WERI-Rb-1 (cell line): ENCODE measurements at regions not wholly inside any gene's neighbourhood (a gene's known extent, or its start where the extent isn't known, plus 50 kb on each side); places are given as distances from the start of the nearest gene placed in this dataset.

Experiments used
- DNase-seq: peaks from one replicate; pipeline ENCODE4 v3.0.0-alpha.2; 2020
- H3K27ac ChIP-seq: fragments of 250-450 bp; sonication (Bioruptor Pico); 2 replicates; pipeline ENCODE4 v1.5.1; 2020; ENCODE audit warnings: mild to moderate bottlenecking, moderate library complexity
- H3K27me3 ChIP-seq: fragments of 250-450 bp; sonication (Bioruptor Pico); 2 replicates; pipeline ENCODE4 v1.5.1; 2021; ENCODE audit warnings: mild to moderate bottlenecking, low read depth, moderate library complexity; ENCODE audit not compliant: insufficient read depth, severe bottlenecking
- H3K36me3 ChIP-seq: fragments of 250-450 bp; sonication (Bioruptor Pico); 2 replicates; pipeline ENCODE4 v1.5.1; 2020; ENCODE audit warnings: mild to moderate bottlenecking, moderate library complexity
- H3K4me3 ChIP-seq: 2 replicates; pipeline ENCODE4 v1.5.1; 2011; ENCODE audit warnings: low read depth, mild to moderate bottlenecking, control low read depth, low read length
- H3K9me3 ChIP-seq: fragments of 250-450 bp; sonication (Bioruptor Pico); 2 replicates; pipeline ENCODE4 v1.5.1; 2021; ENCODE audit warnings: mild to moderate bottlenecking, moderate library complexity; ENCODE audit not compliant: severe bottlenecking
- TF ChIP-seq, protein P1 (sequence below): IDR thresholded peaks from 2 replicates; pipeline ENCODE4 v1.5.1; 2011; ENCODE audit warnings: low read depth, mild to moderate bottlenecking, control low read depth, inconsistent platforms, low read length

DNA sequence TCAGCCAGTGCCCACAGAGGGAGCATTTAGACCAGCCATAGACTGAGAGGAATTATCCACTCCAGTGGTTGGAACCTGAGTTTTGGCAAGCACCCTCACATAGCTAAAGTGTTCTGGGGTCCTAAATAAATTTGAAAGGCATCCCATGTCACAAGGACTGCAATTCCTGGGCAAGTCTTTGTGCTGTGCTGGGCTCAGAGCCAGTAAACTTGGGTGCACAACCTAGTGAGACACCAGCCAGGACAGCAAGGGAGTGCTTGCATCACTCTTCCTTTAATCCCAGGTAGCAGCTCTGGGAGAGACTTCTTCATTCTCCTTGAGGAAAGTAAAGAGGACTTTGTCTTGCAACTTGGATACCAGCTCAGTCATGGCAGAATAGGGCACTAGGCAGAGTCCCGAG lies 142.0 kb upstream of the FSCB start:
- H3K9me3 ChIP-seq, result no peaks in the 10 kb centered on the region
- no peaks in the 10 kb centered on the region for H3K36me3 ChIP-seq
- DNase-seq, result no peak
- TF ChIP-seq, protein P1, sequence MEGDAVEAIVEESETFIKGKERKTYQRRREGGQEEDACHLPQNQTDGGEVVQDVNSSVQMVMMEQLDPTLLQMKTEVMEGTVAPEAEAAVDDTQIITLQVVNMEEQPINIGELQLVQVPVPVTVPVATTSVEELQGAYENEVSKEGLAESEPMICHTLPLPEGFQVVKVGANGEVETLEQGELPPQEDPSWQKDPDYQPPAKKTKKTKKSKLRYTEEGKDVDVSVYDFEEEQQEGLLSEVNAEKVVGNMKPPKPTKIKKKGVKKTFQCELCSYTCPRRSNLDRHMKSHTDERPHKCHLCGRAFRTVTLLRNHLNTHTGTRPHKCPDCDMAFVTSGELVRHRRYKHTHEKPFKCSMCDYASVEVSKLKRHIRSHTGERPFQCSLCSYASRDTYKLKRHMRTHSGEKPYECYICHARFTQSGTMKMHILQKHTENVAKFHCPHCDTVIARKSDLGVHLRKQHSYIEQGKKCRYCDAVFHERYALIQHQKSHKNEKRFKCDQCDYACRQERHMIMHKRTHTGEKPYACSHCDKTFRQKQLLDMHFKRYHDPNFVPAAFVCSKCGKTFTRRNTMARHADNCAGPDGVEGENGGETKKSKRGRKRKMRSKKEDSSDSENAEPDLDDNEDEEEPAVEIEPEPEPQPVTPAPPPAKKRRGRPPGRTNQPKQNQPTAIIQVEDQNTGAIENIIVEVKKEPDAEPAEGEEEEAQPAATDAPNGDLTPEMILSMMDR, result no peak
- H3K27ac ChIP-seq, result no peak overlapping the region
- H3K4me3 ChIP-seq, result no peak overlapping the region
- peaks cover 24% of the 10 kb centered on the region for H3K27me3 ChIP-seq

DNA sequence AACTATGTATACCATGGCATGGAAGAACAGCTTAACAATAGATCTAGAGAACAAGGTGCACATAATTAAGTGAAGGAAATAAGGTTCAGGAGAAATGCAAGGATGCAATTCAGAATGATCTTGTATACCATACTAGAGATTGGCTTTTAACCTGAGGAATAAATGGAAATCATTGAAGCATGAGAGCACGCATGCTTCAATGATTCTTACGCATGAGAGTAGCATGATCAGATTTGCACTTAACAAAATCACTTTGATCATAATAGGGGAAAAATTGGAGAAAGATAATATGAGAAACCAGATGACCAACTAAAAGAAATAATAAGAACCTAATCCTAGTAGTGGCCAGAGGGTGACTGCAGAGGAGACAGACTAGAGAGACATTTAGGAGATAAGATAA lies 133.3 kb upstream of the FSCB start:
- Histone ChIP-seq H3K4me3 (no peak overlapping the region), H3K36me3 (no peaks in the 10 kb centered on the region), H3K27me3 (peaks cover 18% of the 10 kb centered on the region), H3K9me3 (no peaks in the 10 kb centered on the region), H3K27ac (no peak overlapping the region)
- TF ChIP-seq, protein P1, result no peak
- no peak for DNase-seq

DNA sequence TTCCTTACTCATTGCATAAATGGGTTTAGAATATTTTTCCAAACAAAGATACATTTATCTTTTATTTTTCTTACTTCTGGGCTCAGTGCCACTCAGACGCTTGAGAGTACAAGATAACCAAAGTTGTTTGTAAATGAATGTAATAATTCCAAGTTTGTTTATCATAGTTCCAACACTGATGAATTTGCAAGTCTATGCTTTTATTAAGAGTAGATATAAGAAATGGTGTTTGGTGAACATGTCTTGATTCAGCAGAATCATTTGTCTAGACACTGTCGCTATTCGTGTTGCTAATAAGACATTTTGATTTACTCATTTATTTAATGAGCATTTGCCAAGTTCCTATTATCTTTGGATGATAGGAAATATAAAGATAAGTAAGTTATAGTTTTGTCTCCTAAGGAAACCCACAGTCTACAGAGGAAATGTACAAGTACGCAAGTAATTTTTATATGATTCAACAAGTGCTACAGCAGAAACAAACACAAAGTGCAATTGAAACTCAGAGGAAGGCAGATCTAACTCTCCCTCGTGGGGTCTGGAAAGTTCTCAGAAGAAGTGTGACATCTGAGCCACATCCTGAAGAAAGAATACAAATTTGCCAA lies 132.8 kb upstream of the FSCB start:
- no peaks in the 10 kb centered on the region for H3K9me3 ChIP-seq
- no peak overlapping the region for H3K27ac ChIP-seq
- H3K27me3 ChIP-seq, result peaks cover 18% of the 10 kb centered on the region
- TF ChIP-seq, protein P1, result no peak
- H3K4me3 ChIP-seq, result no peak overlapping the region
- no peak for DNase-seq
- H3K36me3 ChIP-seq, result no peaks in the 10 kb centered on the region

DNA sequence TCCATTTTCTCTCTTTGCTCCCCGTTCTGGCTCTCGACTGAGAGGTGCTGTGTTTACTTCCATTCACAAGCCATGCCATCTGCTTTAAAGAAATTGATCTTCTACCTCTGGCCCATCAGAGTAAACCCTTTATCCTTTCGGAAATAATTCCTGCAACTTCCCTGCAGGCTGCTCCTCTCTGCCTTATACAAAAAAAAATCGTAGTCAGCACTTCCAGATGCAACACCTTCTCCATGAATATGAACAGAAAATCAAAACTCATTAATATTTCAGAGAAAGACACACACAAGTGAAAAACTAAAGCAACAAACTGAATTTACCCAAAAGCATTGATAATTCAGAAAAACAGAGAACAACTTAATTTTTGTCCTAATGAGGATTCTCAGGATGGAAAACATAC lies 127.6 kb upstream of the FSCB start:
- TF ChIP-seq, protein P1, result no peak
- H3K4me3 ChIP-seq, result no peak overlapping the region
- no peaks in the 10 kb centered on the region for H3K9me3 ChIP-seq
- no peak for DNase-seq
- H3K36me3 ChIP-seq, result no peaks in the 10 kb centered on the region
- no peak overlapping the region for H3K27ac ChIP-seq
- H3K27me3 ChIP-seq, result peaks cover 35% of the 10 kb centered on the region

DNA sequence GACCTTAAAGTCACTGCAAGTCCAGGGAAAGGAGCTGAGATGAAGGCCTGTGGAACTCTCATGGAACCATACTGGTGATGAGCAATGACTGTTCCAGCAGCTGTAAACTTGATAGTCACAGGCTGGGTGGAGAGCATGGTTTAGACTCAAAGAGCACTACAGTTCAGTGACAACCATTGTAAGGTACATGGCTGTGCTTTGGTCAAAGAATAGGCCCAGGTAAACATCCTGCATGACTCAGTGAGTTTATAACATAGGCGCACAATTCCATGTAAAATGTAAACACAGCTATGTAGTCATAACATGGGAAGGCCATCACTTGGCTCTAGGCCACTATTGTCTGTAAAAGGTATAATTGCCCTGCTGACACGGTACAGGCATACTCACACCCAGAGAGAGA lies 119.3 kb upstream of the FSCB start:
- TF ChIP-seq, protein P1, result no peak
- no peak for DNase-seq
- H3K27me3 ChIP-seq, result peaks cover 20% of the 10 kb centered on the region
- no peak overlapping the region for H3K4me3 ChIP-seq
- no peaks in the 10 kb centered on the region for H3K36me3 ChIP-seq
- H3K9me3 ChIP-seq, result no peaks in the 10 kb centered on the region
- no peak overlapping the region for H3K27ac ChIP-seq

DNA sequence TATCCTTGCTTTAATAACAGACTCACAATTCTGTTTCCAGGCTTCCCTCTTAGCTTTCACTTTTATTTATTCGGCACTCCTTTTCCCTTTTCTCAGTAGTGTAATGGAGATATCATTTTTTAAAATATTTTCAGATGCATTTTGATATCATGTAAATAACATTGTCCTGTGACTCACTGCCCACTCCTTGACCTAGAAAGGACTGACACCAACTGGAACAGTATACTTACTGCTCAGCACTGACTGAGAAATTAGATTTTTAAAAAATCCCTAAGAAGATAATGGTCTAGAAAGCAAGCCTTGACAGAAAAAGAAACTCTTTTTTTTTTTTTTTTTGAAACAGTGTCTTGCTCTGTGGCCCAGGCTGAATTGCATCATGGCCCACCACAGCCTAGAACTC lies 118.0 kb upstream of the FSCB start:
- no peaks in the 10 kb centered on the region for H3K36me3 ChIP-seq
- TF ChIP-seq, protein P1, result no peak
- H3K27ac ChIP-seq, result no peak overlapping the region
- H3K9me3 ChIP-seq, result no peaks in the 10 kb centered on the region
- H3K4me3 ChIP-seq, result no peak overlapping the region
- peaks cover 22% of the 10 kb centered on the region for H3K27me3 ChIP-seq
- DNase-seq, result no peak
